Glomerular visceral epithelial cell (primary cell): ENCODE measurements at regions not wholly inside any gene's neighbourhood (a gene's known extent, or its start where the extent isn't known, plus 50 kb on each side); places are given as distances from the start of the nearest gene placed in this dataset.

Experiments
- DNase-seq: peaks from one replicate; pipeline ENCODE4 v3.0.0-alpha.2; 2016; ENCODE audit errors: extremely low spot score

- DNase-seq: no peak
Observed at GRCh38 chr9:118305331-118305730, 601.1 kb downstream of the TLR4 start.

GRCh38 chr9:118306801-118307200 lies 602.6 kb downstream of the TLR4 start:
- no peak for DNase-seq

- DNase-seq: no peak
Observed at GRCh38 chr9:118313965-118314364, 609.8 kb downstream of the TLR4 start.

GRCh38 chr9:118316831-118317343 lies 612.7 kb downstream of the TLR4 start:
- no peak for DNase-seq

DNA sequence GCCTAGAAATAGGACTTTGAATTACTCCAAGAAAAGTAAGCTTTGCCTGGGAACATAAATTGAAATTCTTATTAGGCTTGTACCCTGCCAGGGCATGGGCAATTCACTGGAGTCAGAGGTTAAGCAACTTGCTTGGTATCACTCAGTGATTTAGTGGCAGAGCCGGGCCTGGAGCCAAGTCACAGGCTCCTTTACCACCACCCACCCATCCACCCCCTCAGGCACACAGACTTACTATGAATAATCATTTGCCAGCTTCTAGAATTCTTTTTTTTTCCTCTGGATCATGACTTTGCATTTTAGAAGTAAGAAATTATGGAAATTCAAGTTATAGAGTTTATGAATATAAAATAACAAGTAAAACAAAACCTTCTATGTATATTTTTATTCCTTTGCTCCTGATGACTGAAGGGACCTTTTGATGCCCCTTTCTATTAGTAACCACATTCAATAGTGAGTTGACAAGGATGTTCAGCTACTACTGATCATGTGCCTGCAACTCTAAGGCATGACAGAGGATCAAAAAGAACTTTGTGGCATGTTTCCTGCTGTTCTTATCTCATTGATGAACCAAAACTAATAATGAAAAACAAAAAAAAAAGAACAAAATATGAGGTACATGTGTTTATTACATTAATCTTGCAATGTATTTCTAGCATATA lies 614.7 kb downstream of the TLR4 start:
- peak; percentile 77 for DNase-seq

GRCh38 chr9:118321788-118322187 lies 617.6 kb downstream of the TLR4 start:
- DNase-seq: no peak

DNA sequence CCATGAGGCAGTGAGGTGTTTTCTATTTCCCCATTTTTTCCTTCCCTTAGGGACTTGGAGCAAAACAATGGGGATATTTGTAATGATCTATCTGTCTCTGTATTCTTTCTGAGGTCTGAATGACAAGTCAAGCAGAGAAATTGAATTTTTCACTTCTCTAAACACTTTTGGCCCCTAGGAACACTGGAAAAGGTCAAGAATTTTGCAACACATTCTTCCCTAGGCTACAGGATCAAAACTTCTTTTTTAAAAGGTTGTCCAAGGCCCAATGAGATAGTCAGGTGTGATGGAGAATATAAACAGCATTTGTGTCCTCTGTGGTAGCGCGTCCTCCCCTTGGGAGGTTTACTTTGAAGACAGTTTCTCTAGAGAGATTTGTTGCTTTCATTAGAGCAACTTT lies 620.5 kb downstream of the TLR4 start:
- DNase-seq: no peak

GRCh38 chr9:118325757-118326156 lies 621.6 kb downstream of the TLR4 start:
- no peak for DNase-seq

- DNase-seq: no peak
Observed at GRCh38 chr9:118326326-118326725, 622.1 kb downstream of the TLR4 start.

DNA sequence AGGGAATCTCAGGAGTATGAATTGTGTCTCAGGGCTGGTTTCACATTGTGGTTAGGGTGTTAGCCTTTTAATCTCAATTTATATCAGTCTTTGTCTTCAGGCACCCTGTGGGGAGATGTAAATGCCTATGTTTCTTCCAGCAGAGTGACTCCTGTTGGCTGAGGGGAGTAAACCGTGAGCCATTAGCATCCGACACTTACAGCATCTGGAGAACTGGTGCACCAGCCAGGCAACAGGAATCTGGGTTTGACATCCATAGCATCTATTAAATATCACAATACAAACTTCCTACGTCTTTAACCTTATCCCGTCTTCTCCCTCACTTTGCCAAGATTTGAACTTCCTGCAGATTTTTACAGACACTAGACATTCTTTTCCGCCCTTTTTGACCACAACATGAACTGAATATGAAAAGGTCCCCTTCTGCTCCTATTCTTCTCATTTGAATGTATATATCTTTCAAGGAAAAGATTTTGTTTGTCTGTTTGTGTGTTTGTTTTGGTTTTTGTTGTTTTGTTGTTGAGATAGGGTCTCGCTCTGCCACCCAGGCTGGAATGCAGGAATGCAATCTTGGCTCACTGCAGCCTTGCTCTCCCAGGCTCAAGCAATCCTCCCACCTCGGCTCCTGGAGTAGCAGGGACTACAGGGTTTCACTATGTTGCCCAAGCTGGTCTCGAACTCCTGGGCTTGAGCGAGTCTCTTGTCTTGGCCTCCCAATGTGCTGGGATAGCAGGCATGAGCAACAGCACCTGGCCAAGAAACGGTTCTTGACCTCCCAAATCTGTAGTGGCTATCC lies 626.2 kb downstream of the TLR4 start:
- DNase-seq: no peak

- peak; percentile 89 for DNase-seq
Observed at GRCh38 chr9:118331622-118332045, 627.4 kb downstream of the TLR4 start.

DNA sequence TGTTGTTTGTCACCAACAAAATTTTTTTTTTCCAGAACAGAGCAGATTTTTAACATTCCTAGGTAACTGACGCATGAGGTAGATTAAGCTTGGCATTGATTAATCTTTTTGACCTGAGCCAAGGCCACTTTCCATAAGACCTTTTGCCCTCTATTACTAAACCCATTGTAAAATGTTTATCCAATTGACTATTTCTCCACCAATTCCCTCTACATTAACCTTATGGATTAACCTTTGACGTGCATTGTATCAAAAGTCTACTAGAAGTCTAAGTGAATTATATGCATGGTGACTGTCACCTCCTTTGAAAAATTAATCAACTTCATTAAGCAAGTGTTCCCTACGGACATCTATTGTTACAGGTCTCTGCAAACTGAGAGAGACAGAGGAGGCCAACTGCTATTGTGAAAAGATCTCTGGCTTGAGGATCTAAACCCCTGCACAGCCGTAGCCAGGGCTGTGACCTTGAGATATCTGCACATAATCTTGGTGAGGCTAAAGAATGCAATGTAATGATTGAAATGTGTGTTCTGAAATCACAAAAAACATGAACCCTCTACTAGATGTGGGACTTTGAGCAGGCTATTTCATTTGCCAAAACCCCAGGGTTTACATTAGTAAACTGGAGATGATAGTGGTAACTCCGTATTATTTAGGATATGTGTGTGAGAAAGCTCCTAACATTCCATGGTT lies 632.2 kb downstream of the TLR4 start:
- peak; percentile 6 for DNase-seq

- no peak for DNase-seq
Observed at GRCh38 chr9:118336943-118337330, 632.7 kb downstream of the TLR4 start.

GRCh38 chr9:118360036-118360435 lies 655.8 kb downstream of the TLR4 start:
- no peak for DNase-seq

GRCh38 chr9:118362123-118362522 lies 657.9 kb downstream of the TLR4 start:
- DNase-seq: peak; percentile 7

- no peak for DNase-seq
Observed at GRCh38 chr9:118362596-118362995, 658.4 kb downstream of the TLR4 start.

DNA sequence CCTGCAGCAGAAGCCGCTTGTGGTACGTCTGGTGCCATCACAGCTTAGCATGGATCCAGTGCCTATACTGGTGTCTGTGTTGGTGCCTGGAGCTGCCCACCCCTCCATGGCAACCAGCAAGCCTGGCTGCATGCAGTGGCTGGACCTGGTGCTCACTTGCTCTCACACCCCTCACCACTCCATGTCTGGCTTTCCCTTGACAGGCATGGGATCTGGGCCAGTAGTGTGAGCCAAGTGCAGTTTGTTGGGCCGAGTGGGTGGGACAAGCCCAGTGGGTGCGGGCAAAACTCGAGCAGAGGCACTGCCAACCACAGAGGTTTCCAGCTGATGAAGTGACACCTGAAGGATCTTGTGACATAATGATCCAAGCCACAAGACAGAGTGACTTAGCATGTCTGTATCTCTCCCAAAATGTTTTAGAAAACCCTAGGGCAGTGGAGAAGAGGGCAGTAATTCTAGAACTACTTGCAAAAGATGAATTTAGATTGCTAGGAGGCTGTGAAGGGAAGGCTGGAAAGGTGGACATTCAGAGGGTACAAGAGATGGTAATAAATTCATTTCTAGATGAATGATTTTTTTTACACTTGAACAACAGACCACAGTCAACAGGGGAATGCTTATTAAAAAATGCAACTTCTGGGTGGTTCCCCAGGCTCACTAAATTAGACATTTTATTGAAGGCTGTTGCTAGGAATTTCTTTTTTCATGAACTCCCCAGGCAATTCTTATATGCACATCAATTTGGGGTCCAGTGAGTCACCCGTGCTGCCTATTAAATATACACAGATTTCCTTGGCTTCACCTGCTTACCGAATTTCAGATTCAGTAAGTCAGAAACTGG lies 660.3 kb downstream of the TLR4 start:
- no peak for DNase-seq

DNA sequence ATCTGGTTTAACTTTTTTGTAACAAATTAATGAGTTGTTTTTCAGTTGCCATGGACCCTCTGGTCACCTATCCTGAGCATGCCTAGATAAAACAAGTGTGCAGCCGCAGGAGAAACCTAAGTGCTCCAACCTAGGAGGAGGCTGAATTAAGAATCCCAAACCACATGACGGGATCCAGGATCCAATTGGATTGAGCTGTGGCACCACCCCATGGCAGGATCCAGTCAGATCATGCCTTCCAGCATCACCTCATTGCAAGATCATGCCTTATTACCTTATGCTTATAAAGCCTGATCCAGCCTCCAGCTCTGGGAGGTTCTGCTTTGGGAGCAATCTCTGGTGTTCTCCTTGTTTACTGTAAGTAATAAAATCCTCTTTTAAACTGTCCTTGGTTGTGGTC lies 662.0 kb downstream of the TLR4 start:
- DNase-seq: no peak

DNA sequence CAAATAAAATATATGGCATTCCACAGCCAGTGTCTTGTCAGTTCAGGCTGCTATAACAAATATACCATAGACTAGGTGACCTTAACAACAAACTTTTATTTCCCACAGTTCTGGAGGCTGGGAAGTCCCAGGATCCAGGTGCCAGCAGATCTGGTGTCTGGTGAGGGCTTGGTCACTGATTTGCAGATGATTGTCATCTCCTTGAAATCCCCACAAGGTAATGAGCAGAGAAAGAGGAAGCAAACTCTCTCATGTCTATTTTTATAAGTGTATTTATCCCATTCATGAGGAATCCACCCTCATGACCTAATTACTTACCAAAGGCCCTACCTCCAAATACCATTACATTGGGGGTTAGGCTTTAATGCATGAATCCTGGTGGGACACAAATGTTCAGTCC lies 663.2 kb downstream of the TLR4 start:
- no peak for DNase-seq

DNA sequence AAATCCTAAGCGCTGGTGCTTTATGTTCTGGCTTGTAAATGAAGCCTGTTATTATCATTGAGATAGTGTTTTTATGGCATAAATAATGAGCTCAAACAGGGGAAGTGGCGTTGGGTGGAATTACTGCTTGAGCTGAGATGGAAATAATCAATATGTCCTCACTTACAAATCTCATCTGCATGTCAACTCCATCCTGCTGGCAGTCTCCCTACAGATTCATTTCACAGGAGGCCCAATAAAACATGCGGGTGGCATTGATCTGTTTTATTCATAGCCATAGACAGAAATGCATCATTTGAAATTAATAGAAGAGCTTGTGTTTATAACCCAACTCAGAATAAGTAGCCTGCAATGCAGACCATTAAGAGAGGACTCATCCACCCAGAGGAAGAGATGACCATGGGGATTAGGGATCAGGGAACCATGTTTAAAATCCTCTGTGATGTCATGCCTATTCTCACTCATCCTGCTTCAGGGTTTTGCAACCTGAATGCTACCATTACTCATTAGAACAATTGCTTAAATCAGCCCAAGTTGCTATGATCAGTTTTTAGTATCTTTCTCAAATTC lies 680.4 kb downstream of the TLR4 start:
- DNase-seq: no peak

- DNase-seq: peak; percentile 54
Observed at GRCh38 chr9:118395415-118395814, 691.2 kb downstream of the TLR4 start.
